ENCODE measurements at regions not wholly inside any gene's neighbourhood (a gene's known extent, or its start where the extent isn't known, plus 50 kb on each side); places are given as distances from the start of the nearest gene placed in this dataset.
"Not testable (repeated sequence)": the region's sequence is repeated elsewhere in the genome, so short reads cannot be mapped to it uniquely, and the experiment has no call there.

DNA sequence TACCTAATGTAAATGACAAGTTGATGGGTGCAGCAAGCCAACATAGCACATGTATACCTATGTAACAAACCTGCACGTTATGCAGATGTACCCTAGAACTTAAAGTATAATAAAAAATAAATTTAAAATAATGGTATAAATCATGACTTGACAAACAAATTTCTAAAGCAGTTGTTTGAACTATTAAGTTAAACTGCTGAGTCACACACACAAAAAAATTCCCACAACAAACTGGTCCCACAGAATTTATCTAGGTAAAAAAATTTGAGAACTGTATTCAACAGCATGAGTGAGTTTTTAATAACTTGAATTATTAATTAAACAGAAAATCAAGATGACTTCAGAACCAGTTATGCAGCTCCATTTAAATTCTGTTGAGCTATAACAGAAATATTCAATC lies 186.0 kb upstream of the SOX6 start:
- TF ChIP-seq CTCF (IDR thresholded peaks at IDR 0.05; ENCODE audit: insufficient read depth, low read length), result no peak
- H3K4me3 ChIP-seq (ENCODE audit: low read depth, low read length), result no peak overlapping the region
- DNase-seq (ENCODE audit: low read depth), result no peak

DNA sequence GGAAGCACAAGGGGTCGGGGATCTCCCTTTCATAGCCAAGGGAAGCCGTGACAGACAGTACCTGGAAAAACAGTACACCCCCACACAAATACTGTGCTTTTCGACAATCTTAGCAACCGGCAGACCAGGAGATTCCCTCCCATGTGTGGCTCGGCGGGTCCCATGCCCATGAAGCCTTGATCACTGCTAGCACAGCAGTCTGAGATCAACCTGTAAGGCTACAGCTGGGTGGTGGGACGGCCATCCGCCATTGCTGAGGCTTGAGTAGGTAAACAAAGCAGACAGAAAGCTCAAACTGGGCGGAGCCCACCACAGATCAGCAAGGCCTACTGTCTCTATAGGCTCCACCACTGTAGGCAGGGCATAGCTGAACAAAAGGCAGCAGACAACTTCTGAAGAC lies 180.2 kb upstream of the SOX6 start:
- no peak for DNase-seq (ENCODE audit: low read depth)
- no peak overlapping the region for H3K4me3 ChIP-seq (ENCODE audit: low read depth, low read length)
- TF ChIP-seq CTCF (IDR thresholded peaks at IDR 0.05; ENCODE audit: insufficient read depth, low read length), result no peak

GRCh38 chr11:16528639-16529038 lies 172.3 kb upstream of the SOX6 start:
- DNase-seq (ENCODE audit: low read depth), result no peak
- TF ChIP-seq CTCF (IDR thresholded peaks at IDR 0.05; ENCODE audit: insufficient read depth, low read length), result no peak

GRCh38 chr11:16527525-16528246 lies 171.3 kb upstream of the SOX6 start:
- no peak overlapping the region for H3K4me3 ChIP-seq (ENCODE audit: low read depth, low read length)
- TF ChIP-seq CTCF (IDR thresholded peaks at IDR 0.05; ENCODE audit: insufficient read depth, low read length), result no peak
- DNase-seq (ENCODE audit: low read depth), result no peak

More at GRCh38 chr11:16528639-16529038, 172.3 kb upstream of the SOX6 start:
- H3K4me3 ChIP-seq (ENCODE audit: low read depth, low read length), result no peak overlapping the region

- no peak for TF ChIP-seq CTCF (IDR thresholded peaks at IDR 0.05; ENCODE audit: insufficient read depth, low read length)
- H3K4me3 ChIP-seq (ENCODE audit: low read depth, low read length), result no peak overlapping the region
- DNase-seq (ENCODE audit: low read depth), result no peak
Measured at GRCh38 chr11:16526947-16527346, 170.6 kb upstream of the SOX6 start.

DNA sequence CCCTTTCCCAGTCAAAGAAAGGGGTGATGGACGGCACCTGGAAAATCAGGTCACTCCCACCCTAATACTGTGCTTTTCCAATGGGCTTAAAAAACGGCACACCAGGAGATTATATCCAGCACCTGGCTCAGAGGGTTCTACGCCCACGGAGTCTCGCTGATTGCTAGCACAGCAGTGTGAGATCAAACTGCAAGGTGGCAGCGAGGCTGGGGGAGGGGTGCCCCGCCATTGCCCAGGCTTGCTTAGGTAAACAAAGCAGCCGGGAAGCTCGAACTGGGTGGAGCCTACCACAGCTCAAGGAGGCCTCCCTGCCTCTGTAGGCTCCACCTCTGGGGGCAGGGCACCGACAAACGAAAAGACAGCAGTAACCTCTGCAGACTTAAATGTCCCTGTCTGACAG lies 164.4 kb upstream of the SOX6 start:
- H3K4me3 ChIP-seq (ENCODE audit: low read depth, low read length); DNase-seq (ENCODE audit: low read depth): not testable (repeated sequence)

DNA sequence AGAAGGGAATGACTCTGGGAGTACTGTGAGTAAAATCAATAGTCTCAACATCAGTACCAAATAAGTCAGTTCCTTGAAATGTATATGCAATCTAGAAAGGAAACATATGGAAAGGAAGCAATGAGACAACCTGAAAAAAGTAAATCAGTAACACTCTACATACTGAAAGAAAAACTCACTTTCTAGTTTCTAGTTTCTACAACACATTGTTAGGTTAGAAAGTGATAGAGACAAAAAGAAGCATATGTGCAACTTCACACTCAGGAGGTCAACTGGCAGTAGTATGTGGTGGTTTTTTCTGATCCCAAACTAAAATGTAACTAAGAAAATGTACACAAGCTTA lies 156.5 kb upstream of the SOX6 start:
- DNase-seq (ENCODE audit: low read depth), result no peak
- H3K4me3 ChIP-seq (ENCODE audit: low read depth, low read length), result no peak overlapping the region

More for the DNA sequence above, 156.5 kb upstream of the SOX6 start:
- no peak for TF ChIP-seq CTCF (IDR thresholded peaks at IDR 0.05; ENCODE audit: insufficient read depth, low read length)
